ENCODE measurements at regions not wholly inside any gene's neighbourhood (a gene's known extent, or its start where the extent isn't known, plus 50 kb on each side); places are given as distances from the start of the nearest gene placed in this dataset.
"Not testable (repeated sequence)": the region's sequence is repeated elsewhere in the genome, so short reads cannot be mapped to it uniquely, and the experiment has no call there.

GRCh38 chr9:82458296-82458695 lies 469.7 kb downstream of the SPATA31D1 start:
- no peak for DNase-seq

- no peak for DNase-seq
Measured at GRCh38 chr9:82466616-82467260, 478.2 kb downstream of the SPATA31D1 start.

GRCh38 chr9:82467436-82467835 lies 478.9 kb downstream of the SPATA31D1 start:
- no peak for DNase-seq

DNA sequence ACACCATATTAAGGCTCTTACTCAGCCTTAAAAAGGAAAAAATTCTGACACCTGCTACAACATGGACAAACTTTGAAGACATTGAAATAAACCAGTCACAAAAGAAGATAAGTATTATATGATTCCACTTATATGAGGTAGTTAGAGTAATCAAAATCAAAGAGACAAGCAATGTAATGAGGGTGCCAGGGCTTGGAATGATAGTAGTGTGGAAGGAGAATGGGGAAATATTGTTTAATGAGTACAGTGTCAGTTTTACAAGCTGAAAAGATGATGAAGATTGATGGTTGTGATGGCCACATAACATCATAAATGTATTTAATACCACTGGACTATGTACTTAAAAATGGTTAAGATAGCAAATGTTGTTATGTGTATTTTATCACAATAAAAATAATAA lies 485.7 kb downstream of the SPATA31D1 start:
- no peak for DNase-seq

DNA sequence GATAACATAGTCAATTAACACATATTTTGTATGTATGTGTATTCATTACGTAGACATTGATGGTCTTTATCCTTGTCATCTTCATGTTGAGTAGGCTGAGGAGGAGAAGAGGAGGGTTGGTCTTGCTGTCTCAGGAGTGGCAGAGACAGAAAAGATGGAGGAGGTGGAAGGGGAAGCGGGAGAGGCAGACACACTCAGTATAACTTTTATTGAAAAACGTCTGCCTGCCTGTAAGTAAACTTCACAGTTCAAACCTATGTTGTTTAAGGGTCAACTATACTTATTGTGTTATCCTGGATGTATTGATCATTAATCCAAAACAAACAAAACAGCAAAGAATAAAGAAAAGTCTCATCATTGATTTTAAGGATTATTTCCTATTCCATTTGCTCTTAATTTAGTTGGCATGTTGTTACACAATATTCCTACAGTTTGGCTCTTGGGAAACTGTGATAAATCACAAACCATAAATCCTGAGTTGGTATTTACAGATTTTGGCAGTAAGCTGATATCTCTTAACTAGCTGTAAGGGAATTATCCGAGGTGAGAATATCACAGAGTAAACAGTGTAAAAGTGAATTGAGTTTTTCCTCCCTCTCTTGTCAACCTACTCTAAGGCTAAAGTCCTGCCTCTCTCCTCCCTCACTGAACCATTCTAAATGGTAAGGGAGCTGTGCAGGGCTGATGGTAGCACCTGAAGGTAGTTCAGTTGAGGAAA lies 487.2 kb downstream of the SPATA31D1 start:
- DNase-seq: no peak

GRCh38 chr9:82480921-82481320 lies 492.3 kb downstream of the SPATA31D1 start:
- no peak for DNase-seq

- no peak for DNase-seq
Measured at GRCh38 chr9:82487935-82488312, 499.4 kb downstream of the SPATA31D1 start.

DNA sequence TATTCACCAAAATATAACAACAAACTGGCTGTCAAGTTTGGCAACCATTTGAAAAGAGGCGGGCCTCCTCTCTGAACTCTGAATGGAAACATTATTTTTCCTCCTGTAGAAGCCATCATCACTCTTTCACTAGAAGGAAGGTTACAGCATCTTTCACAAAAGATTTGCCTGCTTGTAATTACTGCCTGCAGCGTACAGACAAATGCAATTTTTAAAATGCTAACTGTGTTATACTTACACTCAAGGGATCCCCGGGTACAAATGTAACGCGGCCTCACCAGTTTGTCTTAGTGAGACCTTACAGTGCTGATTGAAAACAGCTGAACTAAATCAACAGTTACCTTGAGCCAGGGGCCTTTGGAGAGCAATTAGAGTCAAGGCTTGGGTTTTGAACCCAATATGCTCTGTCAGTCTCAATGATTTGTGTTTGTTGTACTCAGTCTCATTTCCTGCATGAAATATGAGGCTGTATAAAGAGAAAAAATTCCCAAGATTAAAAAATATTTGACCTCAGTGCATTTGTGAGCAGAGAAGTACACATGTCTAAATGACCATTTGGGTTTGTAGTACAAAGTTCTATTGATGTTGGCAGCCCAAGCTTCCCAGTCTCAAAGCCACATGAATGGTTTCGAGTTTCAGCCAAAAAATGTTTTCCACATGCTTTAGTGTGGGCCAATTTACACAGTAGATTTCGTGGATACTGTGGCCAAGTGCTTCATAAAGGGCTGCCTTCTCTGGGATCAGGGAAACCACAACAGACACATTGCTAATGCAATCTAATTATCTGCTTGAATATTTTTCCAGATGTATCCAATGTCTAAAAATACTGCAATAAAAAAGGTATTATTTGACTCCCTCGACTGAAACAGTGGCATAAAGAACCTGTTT lies 500.0 kb downstream of the SPATA31D1 start:
- no peak for DNase-seq

- DNase-seq: no peak
Measured at GRCh38 chr9:82489201-82489821, 500.7 kb downstream of the SPATA31D1 start.

DNA sequence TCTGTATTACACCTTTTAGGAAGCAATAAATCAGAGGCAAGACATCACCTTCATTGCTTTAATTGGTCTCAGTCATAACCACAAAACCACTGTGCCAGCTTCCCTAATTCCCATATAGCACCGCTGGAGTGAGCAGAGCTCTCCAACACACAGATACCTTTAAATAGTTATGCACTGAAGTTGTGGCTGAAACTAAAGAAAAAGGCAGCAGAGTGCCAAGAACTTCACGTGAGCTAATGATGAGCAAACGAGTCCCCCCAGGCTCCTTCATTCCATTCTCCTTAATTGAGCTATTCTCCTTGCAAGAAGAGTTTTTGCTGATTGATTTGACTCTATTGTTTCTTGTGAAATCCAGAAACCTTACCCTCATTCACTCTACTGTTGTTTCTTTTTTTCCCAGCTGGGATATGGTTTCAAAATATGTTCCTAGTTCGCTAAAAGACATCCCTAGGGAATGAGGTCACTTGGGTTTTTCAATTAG lies 501.5 kb downstream of the SPATA31D1 start:
- no peak for DNase-seq

GRCh38 chr9:82490821-82491220 lies 502.2 kb downstream of the SPATA31D1 start:
- DNase-seq: not testable (repeated sequence)

GRCh38 chr9:82491604-82492003 lies 503.0 kb downstream of the SPATA31D1 start:
- no peak for DNase-seq

- no peak for DNase-seq
Measured at GRCh38 chr9:82492274-82492673, 503.7 kb downstream of the SPATA31D1 start.

DNA sequence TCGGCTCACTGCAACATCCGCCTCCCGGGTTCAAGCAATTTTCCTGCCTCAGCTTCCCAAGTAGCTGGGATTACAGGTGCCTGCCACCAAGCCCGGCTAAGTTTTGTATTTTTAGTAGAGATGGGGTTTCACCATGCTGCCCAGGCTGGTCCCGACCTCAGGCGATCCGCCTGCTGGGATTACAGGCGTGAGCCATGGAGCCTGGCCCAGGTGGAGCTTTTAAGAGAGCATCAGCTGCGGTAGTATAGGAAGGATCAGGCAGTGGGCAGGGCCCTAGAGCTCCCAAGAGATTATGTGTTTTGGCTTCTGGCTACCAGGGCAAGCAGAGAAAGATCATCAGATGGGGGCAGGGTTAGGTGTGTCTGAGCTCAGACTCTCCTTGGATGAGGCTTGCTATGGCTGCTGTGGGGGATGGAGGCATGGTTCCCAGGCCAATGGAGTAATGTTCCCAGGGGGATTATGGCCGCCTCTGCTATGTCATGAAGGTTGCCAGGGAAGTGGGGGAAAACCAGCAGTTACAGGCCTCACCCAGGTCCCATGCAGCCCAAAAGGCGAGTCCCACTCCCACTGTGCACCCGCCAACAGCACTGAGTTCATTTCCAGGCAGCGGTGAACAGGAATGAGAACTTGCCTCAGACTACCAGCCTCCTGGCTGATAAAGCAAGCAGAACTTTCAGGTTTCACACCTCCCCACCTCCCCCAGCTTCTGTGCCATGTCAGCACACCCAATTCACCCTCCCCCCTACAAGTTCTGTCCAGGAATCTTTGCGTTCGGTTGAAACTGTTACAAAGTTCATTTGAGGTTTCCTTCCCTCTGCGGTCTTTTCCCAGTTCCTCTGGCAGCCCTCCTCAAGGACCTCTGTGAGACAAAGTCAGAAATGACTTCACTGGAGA lies 507.6 kb downstream of the SPATA31D1 start:
- DNase-seq: no peak

- no peak for DNase-seq
Measured at GRCh38 chr9:82498541-82499317, 510.2 kb downstream of the SPATA31D1 start.

DNA sequence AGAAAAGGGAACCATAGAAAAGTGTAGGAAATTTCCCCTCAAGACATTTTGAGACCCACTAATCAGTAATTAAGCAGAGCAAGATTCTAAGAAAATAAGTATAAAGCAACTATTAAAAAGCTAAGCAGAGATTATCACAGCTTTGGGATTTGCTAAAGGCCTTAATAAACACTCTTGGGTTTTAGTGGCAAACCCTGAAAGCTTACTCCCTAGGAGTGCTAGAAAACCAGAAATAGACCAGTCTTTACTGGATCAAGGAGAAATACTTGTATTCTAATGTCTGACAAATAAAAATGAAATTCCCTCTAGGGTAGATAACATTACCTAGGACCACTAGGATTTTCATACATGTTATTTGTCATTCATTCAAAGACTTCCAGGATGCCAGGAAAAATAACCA lies 510.8 kb downstream of the SPATA31D1 start:
- DNase-seq: no peak

DNA sequence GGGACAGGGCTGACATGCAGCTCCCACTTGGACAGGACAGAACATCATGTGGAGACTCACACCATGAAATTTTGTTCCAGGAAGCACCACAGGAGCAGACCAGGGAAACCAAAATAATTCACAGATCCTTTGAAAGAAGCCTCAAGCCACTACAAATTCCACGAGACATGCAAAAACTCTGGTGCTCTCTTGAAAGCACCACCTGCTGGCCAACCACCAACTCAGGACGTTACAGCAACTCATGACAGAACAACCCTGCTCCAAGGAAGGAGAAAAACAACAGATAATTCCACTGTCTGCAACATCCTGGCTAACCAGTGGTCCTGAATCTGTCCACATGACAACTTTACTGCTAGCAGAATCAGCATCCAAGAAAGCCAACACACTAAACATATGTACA lies 516.0 kb downstream of the SPATA31D1 start:
- no peak for DNase-seq

GRCh38 chr9:82511626-82512025 lies 523.1 kb downstream of the SPATA31D1 start:
- no peak for DNase-seq

DNA sequence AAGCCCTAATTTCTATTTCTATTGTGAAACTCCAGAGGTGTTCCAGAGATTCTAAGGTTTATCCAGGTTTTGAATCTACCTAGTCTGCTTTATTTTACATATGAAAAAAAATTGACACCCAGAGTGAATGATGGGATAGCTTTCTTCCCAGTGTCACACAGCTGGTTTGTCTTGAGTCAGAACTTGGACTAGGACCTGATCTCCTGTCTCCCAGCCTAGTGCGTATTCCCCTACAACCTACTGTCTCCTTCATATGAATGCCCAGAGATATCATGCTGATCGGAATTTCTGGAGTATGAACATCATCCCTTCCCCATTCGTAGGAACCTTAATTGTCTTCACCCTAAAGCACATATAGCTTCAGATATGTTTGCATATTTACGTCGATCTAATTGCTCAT lies 524.2 kb downstream of the SPATA31D1 start:
- no peak for DNase-seq

- no peak for DNase-seq
Measured at GRCh38 chr9:82513242-82513751, 524.7 kb downstream of the SPATA31D1 start.
